ENCODE measurements at regions not wholly inside any gene's neighbourhood (a gene's known extent, or its start where the extent isn't known, plus 50 kb on each side); places are given as distances from the start of the nearest gene placed in this dataset.
"Not testable (repeated sequence)": the region's sequence is repeated elsewhere in the genome, so short reads cannot be mapped to it uniquely, and the experiment has no call there.

DNA sequence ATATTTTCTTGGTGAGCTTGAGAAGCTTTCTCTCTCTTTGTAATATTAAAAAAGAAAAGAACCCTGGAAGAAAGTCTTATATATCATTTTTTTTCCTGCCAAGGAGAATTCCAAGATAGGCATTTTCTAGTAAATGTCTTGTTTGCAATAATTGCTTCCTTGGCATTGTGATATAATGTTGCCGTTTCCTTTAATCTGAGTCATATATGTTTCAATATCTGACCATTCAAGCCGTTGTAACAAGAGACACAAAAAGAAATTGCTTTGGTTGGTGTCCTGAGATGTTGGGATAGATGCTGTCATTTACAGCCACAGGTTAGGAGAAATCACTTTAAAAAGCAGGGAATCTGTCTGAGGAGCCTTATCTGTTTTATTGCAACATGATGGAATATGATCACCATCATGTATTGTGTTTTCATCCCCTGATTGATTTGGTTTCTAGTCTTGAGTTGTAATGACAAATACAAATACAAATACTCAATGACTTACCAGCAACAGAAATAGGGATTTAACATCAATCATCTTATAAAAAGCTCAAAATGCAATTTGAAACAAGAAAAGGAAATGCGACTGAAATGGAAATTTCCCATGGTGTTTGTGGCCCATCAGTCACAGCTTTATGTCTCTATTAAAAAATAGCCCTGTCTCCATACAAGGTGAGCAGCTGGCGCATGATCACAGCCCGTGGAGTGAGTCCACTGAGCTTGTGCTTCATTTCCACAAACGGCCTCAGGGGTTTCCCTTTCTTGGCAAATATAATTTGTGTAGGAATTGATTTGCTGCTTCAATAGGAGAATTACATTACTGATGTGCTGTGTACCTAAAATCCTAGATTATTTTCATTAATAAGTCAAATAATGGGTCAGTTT is 250.1 kb upstream of the TRPC7 start:
- DNase-seq = no peak

DNA sequence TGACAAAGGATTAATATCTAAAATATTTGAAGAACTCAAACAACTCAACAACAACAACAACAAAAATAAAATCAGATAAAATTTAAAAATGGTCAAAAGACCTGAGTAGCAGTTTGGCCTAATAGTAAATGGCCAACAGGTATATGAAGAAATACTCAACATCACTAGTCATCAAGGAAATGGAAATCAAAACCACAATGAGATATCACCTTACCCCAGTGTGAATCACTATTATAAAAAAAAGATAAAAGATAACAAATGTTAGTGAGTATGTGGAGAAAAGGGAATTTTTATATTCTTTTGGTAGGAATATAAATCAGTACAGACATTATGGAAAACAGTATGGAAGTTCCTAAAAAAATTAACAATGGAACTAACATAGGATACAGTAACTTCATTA is 247.9 kb upstream of the TRPC7 start:
- no peak for DNase-seq

DNA sequence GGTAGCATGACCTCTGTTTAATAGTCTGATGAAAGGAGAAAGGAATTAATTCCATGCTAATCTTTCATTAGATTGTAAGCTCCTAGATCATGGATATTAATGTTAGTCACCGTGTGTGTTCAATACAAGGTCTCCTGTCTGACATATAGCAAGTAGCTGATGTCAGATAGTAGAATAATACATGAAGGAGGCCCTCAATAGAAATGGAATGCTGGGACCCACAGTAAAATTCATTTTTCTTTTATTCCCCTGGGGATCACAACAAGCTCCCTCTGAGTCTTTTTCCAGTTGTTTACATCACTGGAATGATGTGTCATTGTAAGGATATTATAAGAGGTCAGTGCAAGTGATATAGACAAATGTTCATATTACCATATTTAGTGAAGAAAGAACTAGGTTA is 240.3 kb upstream of the TRPC7 start:
- DNase-seq = no peak

DNA sequence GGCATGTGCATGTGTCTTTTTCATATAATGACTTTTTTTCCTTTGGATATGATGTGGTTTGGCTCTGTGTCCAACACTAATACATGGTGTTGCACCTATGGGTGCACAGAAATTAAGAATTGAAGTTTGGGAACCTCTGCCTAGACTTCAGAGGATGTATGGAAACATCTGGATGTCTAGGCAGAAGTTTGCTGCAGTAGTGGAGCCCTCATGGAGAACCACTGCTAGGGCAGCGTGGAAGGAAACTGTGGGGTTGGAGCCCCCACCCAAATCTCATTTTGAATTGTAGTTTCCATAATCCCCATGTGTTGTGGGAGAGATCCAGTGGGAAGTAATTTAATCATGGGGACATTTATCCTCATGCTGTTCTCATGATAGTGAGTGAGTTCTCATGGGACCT is 235.0 kb upstream of the TRPC7 start:
- DNase-seq = no peak

DNA sequence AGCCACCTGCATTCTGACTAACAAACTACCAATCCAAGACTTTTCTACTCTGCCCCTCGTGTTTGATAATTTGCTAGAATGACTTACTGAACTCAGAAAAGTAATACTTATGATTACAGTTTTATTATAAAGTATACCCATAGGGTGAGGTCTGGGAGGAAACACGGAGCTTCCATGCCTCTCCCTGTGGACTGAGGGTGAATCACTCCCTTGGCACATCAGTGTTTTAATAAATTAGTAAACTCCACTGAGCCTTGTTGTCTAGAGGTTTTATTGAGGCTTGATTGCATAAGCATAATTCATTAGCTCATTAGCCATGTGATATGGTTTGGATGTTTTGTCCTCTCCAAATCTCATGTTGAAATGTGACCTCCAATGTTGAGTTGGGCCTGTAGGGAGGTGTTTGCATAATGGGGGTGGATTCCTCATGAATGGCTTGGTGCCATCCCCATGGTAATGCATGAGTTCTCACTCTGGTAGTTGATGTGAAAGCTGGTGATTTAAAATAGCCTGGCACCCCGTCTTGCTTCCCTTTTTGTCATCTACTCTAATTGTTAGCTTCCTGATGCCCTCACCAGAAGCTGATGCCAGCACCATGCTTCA is 233.6 kb upstream of the TRPC7 start:
- no peak for DNase-seq

DNA sequence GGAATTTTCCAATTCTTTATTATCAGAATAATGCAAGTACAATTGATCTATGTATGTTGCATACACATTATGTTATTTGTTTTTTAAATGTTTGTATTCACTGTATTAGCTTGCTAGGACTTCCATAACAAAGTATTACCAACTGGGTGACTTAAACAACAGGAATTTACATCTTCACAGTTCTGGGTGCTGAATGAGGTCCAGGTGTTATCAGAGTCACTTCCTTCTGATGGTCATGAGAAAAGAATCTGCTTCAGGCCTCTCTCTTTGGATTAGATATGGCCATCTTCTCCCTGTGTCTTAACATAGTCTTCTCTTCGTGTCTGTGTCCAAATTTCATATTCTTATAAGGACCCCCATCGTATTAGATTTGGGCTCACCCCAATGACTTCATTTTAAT is 229.1 kb upstream of the TRPC7 start:
- DNase-seq = no peak

DNA sequence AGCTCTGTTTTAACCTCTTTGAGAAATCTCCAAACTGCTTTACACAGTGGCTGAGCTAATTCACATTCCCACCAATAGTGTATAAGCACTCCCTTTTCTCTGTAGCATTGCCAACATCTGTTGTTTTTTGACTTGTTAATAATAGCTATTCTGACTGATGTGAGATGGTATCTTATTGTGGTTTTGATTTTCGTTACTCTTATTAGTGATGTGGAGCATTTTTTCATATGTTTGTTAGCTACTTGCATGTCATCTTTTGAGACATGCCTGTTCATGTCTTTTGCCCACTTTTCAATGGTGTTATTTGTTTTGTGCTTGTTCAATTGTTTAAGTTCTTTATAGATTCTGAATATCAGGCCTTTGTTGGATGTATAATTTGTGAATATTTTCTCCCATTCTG is 225.2 kb upstream of the TRPC7 start:
- DNase-seq = no peak

- no peak for DNase-seq
These were observed 220.9 kb upstream of the TRPC7 start for GRCh38 chr5:136586196-136586595.

DNA sequence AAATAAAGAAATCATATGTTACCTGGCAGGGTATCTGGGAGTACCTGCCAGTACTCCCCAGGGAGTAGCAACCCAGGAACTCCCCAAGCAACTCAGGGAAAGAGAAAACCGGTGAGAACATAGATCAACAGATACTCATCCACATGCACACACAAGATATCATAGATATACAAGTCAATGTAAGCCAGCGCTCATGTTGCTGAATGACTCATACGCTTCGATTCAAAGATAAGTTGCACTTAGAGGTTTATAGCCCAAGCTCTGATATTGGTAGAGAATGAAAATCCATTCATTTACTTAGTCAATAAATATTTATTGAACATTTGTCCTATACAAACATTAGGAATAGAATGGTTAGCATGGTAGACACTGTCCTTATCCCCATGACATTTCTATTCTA is 219.1 kb upstream of the TRPC7 start:
- no peak for DNase-seq

- DNase-seq = no peak
These were observed 213.9 kb upstream of the TRPC7 start for GRCh38 chr5:136579238-136579637.

GRCh38 chr5:136569875-136570274 is 204.5 kb upstream of the TRPC7 start:
- DNase-seq = not testable (repeated sequence)

DNA sequence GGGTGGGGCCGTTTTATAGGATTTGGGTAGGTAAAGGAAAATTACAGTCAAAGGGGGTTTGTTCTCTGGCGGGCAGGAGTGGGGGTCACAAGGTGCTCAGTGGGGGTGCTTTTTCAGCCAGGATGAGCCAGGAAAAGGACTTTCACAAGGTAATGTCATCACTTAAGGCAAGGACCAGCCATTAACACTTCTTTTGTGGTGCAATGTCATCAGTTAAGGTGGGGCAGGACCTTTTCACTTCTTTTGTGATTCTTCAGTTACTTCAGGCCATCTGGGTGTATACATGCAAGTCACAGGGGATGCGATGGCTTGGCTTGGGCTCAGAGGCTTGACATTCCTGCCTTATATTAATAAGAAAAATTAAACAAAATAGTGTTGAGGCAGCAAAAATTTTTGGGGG is 200.1 kb upstream of the TRPC7 start:
- DNase-seq = not testable (repeated sequence)

GRCh38 chr5:136565050-136565449 is 199.7 kb upstream of the TRPC7 start:
- not testable (repeated sequence) for DNase-seq

DNA sequence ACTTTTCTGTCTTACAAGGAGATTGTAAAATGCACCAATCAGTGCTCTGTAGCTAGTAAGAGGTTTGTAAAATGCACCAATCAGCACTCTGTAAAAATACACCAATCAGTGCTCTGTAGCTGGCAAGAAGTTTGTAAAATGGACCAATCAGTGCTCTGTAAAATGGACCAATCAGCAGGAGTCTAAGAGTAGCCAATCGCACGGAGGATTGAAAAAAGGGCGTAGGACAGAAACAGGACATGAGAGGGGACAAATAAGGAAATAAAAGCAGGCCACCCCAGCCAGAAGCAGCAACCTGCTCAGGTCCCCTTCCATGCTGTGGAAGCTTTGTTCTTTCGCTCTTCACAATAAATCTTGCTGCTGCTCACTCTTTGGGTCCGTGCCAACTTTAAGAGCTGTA is 199.1 kb upstream of the TRPC7 start:
- not testable (repeated sequence) for DNase-seq

GRCh38 chr5:136563489-136563888 is 198.1 kb upstream of the TRPC7 start:
- DNase-seq = peak in 1 of 2 donors; percentile 21

GRCh38 chr5:136560126-136560525 is 194.8 kb upstream of the TRPC7 start:
- no peak for DNase-seq

- DNase-seq = no peak
These were observed 194.3 kb upstream of the TRPC7 start for GRCh38 chr5:136559651-136560050.

DNA sequence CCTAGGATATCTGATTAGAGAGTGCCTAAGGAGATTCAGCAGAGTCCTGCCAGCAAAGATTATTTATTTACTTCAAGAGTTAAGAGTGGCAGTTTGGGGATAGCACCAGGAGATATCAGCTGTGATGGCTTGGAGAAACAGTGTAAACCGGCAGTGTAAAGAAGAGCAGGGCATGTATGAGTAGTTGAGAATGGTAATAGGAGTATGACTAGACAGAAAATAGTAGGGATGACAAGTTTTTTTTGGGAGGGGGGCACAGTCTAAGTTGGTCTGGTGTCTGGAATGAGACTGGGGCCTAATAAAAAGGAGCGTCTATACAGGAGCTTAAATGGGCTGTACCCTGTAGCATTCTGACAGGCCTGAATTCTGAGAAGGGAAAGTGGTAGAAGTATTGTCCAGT is 181.8 kb upstream of the TRPC7 start:
- DNase-seq = not testable (repeated sequence)

DNA sequence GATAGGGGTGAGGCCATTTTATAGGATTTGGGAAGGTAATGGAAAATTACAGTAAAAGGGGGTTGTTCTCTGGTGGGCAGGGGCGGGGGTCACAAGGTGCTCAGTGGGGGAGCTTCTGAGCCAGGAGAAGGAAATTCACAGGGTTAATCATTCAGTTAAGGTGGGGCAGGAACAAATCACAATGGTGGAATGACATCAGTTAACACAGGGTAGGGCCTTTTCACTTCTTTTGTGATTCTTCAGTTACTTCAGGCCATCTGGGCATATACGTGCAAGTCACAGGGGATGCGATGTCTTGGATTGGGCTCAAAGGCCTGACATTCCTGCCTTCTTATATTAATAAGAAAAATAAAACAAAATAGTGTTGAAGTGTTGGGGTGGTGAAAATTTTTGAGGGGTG is 181.1 kb upstream of the TRPC7 start:
- DNase-seq = not testable (repeated sequence)

DNA sequence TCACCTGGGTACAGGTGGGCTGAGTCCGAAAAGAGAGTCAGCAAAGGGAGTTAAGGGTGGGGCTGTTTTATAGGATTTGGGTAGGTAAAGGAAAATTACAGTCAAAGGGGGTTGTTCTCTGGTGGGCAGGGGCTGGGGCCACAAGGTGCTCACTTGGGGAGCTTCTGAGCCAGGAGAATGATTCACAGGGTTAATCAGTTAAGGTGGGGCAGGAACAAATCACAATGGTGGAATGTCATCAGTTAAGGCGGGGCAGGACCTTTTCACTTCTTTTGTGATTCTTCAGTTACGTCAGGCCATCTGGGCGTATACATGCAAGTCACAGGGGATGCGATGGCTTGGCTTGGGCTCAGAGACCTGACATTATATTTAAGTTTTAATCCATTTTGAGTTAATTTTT is 179.7 kb upstream of the TRPC7 start:
- not testable (repeated sequence) for DNase-seq

DNA sequence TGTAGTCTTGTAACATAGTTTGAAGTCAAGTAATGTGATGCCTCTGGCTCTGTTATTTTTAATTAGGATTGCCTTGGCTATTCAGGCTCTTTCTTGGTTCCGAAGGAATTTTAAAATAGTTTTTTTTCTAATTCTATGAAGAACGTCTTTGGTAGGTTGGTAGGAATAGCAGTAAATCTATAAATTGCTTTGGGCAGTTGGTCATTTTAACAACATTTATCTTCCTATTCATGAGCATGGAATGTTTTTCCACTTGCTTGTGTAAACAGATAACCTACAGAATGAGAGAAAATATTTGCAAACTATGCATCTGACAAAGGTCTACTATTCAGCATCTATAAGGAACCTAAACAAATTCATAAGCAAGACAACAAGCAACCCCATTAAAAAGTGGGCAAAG is 173.2 kb upstream of the TRPC7 start:
- DNase-seq = no peak

DNA sequence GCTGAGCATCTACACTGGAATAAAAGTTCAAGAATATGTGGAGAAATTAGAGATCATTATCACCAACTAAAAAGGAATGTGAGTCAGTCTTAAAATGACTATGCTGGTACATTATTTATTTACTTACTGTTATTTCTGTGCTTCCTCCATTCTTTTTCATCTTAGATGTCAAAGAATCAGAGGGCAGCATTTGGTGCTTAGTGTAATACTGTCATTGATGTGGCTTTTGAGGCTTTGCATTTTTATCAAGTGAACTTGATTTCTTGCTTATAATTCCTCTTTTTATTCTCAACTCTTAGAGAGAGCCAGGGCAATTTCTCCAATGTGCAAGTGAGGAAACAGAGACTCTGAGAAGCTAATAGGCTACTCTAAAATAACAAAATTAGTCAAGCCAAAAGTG is 163.7 kb upstream of the TRPC7 start:
- DNase-seq = no peak

GRCh38 chr5:136528481-136529030 is 163.2 kb upstream of the TRPC7 start:
- DNase-seq = no peak

DNA sequence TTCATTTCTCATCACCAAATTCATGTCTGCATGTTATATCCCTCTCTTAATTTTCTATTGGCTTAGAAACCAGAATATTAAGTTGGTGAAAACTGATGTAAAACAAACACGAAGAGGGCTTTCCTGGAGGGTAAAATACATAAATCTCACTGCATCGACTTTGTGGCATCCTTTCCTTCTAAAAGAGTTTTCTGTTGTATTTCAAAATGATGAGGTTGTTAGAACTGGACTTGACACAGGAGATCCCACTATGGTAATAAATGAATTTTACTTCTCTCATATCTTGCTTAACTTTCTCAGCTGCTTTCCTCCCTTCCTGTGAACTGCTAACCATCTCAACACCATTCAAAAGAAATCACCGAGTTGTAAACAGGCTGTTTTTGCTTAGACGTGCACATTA is 162.0 kb upstream of the TRPC7 start:
- no peak for DNase-seq
